C4-2B (cell line): ENCODE measurements at regions not wholly inside any gene's neighbourhood (a gene's known extent, or its start where the extent isn't known, plus 50 kb on each side); places are given as distances from the start of the nearest gene placed in this dataset.
"Not testable (repeated sequence)": the region's sequence is repeated elsewhere in the genome, so short reads cannot be mapped to it uniquely, and the experiment has no call there.

ENCODE experiments used
- ZFX ChIP-seq: fragments of 450-650 bp; IDR thresholded peaks from 2 replicates; pipeline ENCODE4 v1.6.1; 2017
- TF ChIP-seq, protein P1 (sequence below): fragments of 450-650 bp; conservative IDR thresholded peaks from 2 replicates; pipeline ENCODE4 v1.5.1; 2017; ENCODE audit warnings: mild to moderate bottlenecking

DNA sequence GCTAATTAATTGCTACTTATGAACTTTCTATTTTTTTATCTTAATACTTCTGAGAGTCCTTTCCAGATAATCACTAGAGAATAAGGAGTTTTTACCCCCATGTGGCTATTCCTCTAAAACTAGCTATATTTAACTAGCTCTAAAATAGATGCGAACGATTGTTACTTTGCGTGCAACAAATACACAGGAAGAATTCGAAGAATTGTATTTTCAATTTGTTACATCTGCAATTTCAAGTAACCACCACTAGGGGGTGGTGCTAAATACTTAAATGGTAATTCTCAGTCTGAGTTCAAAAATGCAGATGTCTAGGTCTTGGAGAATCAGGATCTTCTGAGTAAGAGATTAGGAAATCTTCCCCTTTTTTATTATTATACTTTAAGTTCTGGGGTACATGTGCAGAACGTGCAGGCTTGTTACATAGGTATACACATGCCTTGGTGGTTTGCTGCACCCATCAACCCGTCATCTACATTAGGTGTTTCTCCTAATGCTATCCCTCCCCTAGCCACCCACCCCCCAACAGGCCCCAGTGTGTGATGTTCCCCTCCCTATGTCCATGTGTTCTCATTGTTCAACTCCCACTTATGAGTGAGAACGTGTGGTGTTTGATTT is 80.9 kb upstream of the KIF2A start:
- TF ChIP-seq, protein P1, sequence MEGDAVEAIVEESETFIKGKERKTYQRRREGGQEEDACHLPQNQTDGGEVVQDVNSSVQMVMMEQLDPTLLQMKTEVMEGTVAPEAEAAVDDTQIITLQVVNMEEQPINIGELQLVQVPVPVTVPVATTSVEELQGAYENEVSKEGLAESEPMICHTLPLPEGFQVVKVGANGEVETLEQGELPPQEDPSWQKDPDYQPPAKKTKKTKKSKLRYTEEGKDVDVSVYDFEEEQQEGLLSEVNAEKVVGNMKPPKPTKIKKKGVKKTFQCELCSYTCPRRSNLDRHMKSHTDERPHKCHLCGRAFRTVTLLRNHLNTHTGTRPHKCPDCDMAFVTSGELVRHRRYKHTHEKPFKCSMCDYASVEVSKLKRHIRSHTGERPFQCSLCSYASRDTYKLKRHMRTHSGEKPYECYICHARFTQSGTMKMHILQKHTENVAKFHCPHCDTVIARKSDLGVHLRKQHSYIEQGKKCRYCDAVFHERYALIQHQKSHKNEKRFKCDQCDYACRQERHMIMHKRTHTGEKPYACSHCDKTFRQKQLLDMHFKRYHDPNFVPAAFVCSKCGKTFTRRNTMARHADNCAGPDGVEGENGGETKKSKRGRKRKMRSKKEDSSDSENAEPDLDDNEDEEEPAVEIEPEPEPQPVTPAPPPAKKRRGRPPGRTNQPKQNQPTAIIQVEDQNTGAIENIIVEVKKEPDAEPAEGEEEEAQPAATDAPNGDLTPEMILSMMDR: peak; percentile 70
- not testable (repeated sequence) for TF ChIP-seq ZFX
